ENCODE measurements at regions not wholly inside any gene's neighbourhood (a gene's known extent, or its start where the extent isn't known, plus 50 kb on each side); places are given as distances from the start of the nearest gene placed in this dataset.

GRCh38 chr9:135259273-135259672 lies 171.8 kb downstream of the OLFM1 start:
- no peak for TF ChIP-seq LEF1 (IDR thresholded peaks at IDR 0.05; ENCODE audit: borderline replicate concordance)
- no peak for TF ChIP-seq BHLHE40 (IDR thresholded peaks at IDR 0.05; ENCODE audit: borderline replicate concordance)
- TF ChIP-seq ELF4 (IDR thresholded peaks at IDR 0.05): no peak
- no peak for TF ChIP-seq ARNT (IDR thresholded peaks at IDR 0.05)
- no peak for TF ChIP-seq L3MBTL2 (conservative IDR thresholded peaks at IDR 0.05)
- TF ChIP-seq FOXK2 (IDR thresholded peaks at IDR 0.05): no peak
- TF ChIP-seq ZNF384 (IDR thresholded peaks at IDR 0.05): no peak
- no peak for TF ChIP-seq SUZ12 (IDR thresholded peaks at IDR 0.05)
- no peak for TF ChIP-seq SP1 (IDR thresholded peaks at IDR 0.05)
- TF ChIP-seq FOXM1 (IDR thresholded peaks at IDR 0.05; ENCODE audit: borderline replicate concordance): no peak
- TF ChIP-seq, protein P1, sequence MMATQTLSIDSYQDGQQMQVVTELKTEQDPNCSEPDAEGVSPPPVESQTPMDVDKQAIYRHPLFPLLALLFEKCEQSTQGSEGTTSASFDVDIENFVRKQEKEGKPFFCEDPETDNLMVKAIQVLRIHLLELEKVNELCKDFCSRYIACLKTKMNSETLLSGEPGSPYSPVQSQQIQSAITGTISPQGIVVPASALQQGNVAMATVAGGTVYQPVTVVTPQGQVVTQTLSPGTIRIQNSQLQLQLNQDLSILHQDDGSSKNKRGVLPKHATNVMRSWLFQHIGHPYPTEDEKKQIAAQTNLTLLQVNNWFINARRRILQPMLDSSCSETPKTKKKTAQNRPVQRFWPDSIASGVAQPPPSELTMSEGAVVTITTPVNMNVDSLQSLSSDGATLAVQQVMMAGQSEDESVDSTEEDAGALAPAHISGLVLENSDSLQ (IDR thresholded peaks at IDR 0.05): no peak

All from HEK293T (cell line).